ENCODE measurements at regions not wholly inside any gene's neighbourhood (a gene's known extent, or its start where the extent isn't known, plus 50 kb on each side); places are given as distances from the start of the nearest gene placed in this dataset.

GRCh38 chr20:11020712-11021111, 346.9 kb upstream of the JAG1 start:
- H3K4me3 ChIP-seq (ENCODE audit: low read depth, low read length) = no peak overlapping the region
- no peak for TF ChIP-seq CTCF (IDR thresholded peaks at IDR 0.05; ENCODE audit: insufficient read depth, low read length)
- DNase-seq (ENCODE audit: low read depth) = no peak

- TF ChIP-seq CTCF (IDR thresholded peaks at IDR 0.05; ENCODE audit: insufficient read depth, low read length) = no peak
- no peak overlapping the region for H3K4me3 ChIP-seq (ENCODE audit: low read depth, low read length)
- DNase-seq (ENCODE audit: low read depth) = no peak
Measured at GRCh38 chr20:11027224-11027623, 353.4 kb upstream of the JAG1 start.

GRCh38 chr20:11030351-11030750, 356.6 kb upstream of the JAG1 start:
- H3K4me3 ChIP-seq (ENCODE audit: low read depth, low read length) = no peak overlapping the region
- no peak for DNase-seq (ENCODE audit: low read depth)
- TF ChIP-seq CTCF (IDR thresholded peaks at IDR 0.05; ENCODE audit: insufficient read depth, low read length) = no peak

GRCh38 chr20:11031300-11031699, 357.5 kb upstream of the JAG1 start:
- TF ChIP-seq CTCF (IDR thresholded peaks at IDR 0.05; ENCODE audit: insufficient read depth, low read length) = no peak
- H3K4me3 ChIP-seq (ENCODE audit: low read depth, low read length) = no peak overlapping the region
- no peak for DNase-seq (ENCODE audit: low read depth)

- no peak for TF ChIP-seq CTCF (IDR thresholded peaks at IDR 0.05; ENCODE audit: insufficient read depth, low read length)
- no peak overlapping the region for H3K4me3 ChIP-seq (ENCODE audit: low read depth, low read length)
- DNase-seq (ENCODE audit: low read depth) = no peak
Measured at GRCh38 chr20:11032611-11033010, 358.8 kb upstream of the JAG1 start.

- H3K4me3 ChIP-seq (ENCODE audit: low read depth, low read length) = no peak overlapping the region
- TF ChIP-seq CTCF (IDR thresholded peaks at IDR 0.05; ENCODE audit: insufficient read depth, low read length) = no peak
- no peak for DNase-seq (ENCODE audit: low read depth)
Measured at GRCh38 chr20:11034025-11034424, 360.2 kb upstream of the JAG1 start.

- no peak for DNase-seq (ENCODE audit: low read depth)
- TF ChIP-seq CTCF (IDR thresholded peaks at IDR 0.05; ENCODE audit: insufficient read depth, low read length) = no peak
Measured at GRCh38 chr20:11035211-11035610, 361.4 kb upstream of the JAG1 start.

More at GRCh38 chr20:11035211-11035610, 361.4 kb upstream of the JAG1 start:
- H3K4me3 ChIP-seq (ENCODE audit: low read depth, low read length) = no peak overlapping the region

Measured in fibroblast of the aortic adventitia (primary cell).